ENCODE measurements at regions not wholly inside any gene's neighbourhood (a gene's known extent, or its start where the extent isn't known, plus 50 kb on each side); places are given as distances from the start of the nearest gene placed in this dataset.

GRCh38 chr2:198900141-198900540 lies 557.6 kb downstream of the SATB2 start:
- TF ChIP-seq, protein P1, sequence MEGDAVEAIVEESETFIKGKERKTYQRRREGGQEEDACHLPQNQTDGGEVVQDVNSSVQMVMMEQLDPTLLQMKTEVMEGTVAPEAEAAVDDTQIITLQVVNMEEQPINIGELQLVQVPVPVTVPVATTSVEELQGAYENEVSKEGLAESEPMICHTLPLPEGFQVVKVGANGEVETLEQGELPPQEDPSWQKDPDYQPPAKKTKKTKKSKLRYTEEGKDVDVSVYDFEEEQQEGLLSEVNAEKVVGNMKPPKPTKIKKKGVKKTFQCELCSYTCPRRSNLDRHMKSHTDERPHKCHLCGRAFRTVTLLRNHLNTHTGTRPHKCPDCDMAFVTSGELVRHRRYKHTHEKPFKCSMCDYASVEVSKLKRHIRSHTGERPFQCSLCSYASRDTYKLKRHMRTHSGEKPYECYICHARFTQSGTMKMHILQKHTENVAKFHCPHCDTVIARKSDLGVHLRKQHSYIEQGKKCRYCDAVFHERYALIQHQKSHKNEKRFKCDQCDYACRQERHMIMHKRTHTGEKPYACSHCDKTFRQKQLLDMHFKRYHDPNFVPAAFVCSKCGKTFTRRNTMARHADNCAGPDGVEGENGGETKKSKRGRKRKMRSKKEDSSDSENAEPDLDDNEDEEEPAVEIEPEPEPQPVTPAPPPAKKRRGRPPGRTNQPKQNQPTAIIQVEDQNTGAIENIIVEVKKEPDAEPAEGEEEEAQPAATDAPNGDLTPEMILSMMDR (conservative IDR thresholded peaks at IDR 0.05; ENCODE audit: control insufficient read depth, insufficient read depth, low read depth, low read length) = no peak
- H3K4me3 ChIP-seq (ENCODE audit: control insufficient read depth, low read depth, low read length) = no peak overlapping the region
- no peak for DNase-seq (ENCODE audit: low read depth)

DNA sequence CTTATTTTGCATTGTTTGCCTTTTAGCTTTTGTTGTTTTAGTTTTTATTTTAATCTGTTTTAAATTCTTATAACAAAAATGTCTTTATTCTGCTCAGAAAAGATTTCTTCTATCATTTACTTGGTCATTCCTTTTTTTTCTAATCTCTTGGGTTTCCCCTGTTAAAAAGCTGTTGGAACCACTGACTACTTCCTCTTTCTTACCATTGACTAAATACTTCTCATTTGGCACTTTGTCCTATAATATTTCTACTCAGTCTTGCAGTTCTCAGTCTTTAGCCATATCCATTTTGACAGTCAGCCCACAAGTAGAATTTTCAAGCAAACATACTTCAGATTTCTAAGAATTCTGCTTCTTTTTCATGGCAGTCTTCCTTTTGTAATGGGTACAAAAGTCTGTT lies 567.2 kb downstream of the SATB2 start:
- DNase-seq (ENCODE audit: low read depth) = no peak
- H3K4me3 ChIP-seq (ENCODE audit: control insufficient read depth, low read depth, low read length) = no peak overlapping the region
- TF ChIP-seq, protein P1 (conservative IDR thresholded peaks at IDR 0.05; ENCODE audit: control insufficient read depth, insufficient read depth, low read depth, low read length) = no peak

DNA sequence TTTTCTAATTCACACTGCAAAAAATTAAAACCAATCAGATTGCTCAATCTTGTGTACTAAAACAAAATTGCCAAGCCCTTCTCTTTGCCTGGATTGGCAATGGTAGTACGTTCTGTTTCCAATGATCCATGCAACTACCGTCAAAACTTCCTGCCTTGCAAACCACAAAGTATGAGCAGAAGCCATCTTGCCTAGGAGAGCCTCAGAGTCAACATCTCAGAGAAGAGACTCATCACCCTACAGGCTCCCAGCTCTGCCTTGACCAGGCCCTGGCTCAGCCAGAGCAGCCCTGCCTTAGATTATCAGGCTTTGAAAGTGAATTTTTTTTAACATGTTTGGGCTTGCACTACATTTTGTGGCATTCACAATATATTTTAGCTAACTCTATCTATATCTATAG lies 574.1 kb downstream of the SATB2 start:
- peak; percentile 19 for DNase-seq (ENCODE audit: low read depth)
- no peak overlapping the region for H3K4me3 ChIP-seq (ENCODE audit: control insufficient read depth, low read depth, low read length)
- TF ChIP-seq, protein P1 (conservative IDR thresholded peaks at IDR 0.05; ENCODE audit: control insufficient read depth, insufficient read depth, low read depth, low read length) = no peak

DNA sequence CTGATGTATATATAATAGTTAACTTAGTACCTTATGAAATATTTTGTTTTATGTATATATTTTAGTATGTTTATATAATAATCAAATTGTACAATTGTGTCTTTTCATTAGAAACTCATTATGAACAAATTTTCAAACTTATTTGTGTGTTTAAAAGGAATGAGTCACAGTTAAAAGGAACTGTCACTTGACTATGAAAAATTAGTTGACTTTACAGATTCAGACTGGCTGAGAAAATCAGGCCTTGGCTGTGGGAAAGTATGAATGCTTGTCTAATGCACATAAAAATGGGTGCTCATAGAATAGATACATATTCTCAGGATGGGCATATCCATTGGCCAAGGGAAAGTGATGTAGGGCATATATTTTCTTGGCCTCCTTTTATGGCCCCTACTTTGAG lies 576.8 kb downstream of the SATB2 start:
- H3K4me3 ChIP-seq (ENCODE audit: control insufficient read depth, low read depth, low read length) = no peak overlapping the region
- TF ChIP-seq, protein P1 (conservative IDR thresholded peaks at IDR 0.05; ENCODE audit: control insufficient read depth, insufficient read depth, low read depth, low read length) = no peak
- no peak for DNase-seq (ENCODE audit: low read depth)

- TF ChIP-seq, protein P1 (conservative IDR thresholded peaks at IDR 0.05; ENCODE audit: control insufficient read depth, insufficient read depth, low read depth, low read length) = no peak
- DNase-seq (ENCODE audit: low read depth) = no peak
Measured at GRCh38 chr2:198880421-198880820, 577.3 kb downstream of the SATB2 start.

GRCh38 chr2:198874472-198874858 lies 583.3 kb downstream of the SATB2 start:
- DNase-seq (ENCODE audit: low read depth) = no peak
- TF ChIP-seq, protein P1 (conservative IDR thresholded peaks at IDR 0.05; ENCODE audit: control insufficient read depth, insufficient read depth, low read depth, low read length) = no peak
- no peak overlapping the region for H3K4me3 ChIP-seq (ENCODE audit: control insufficient read depth, low read depth, low read length)

More at GRCh38 chr2:198880421-198880820, 577.3 kb downstream of the SATB2 start:
- H3K4me3 ChIP-seq (ENCODE audit: control insufficient read depth, low read depth, low read length) = no peak overlapping the region

Measured in fibroblast of mammary gland (primary cell).